Daoy (cell line): ENCODE measurements at regions not wholly inside any gene's neighbourhood (a gene's known extent, or its start where the extent isn't known, plus 50 kb on each side); places are given as distances from the start of the nearest gene placed in this dataset.

Source experiments
- DNase-seq: peaks from one replicate; pipeline ENCODE4 v3.0.0-alpha.2; 2015; ENCODE audit warnings: low read depth

GRCh38 chr12:100675432-100675831, 101.9 kb downstream of the GAS2L3 start:
- peak; percentile 76 for DNase-seq

GRCh38 chr12:100681074-100681473, 107.6 kb downstream of the GAS2L3 start:
- DNase-seq: no peak

- no peak for DNase-seq
Observed at GRCh38 chr12:100682178-100682577, 108.7 kb downstream of the GAS2L3 start.

GRCh38 chr12:100687686-100688085, 106.9 kb upstream of the ANO4 start:
- no peak for DNase-seq

- no peak for DNase-seq
Observed at GRCh38 chr12:100688451-100688864, 106.1 kb upstream of the ANO4 start.

- no peak for DNase-seq
Observed at GRCh38 chr12:100692502-100692901, 102.1 kb upstream of the ANO4 start.

GRCh38 chr12:100698518-100698917, 96.1 kb upstream of the ANO4 start:
- DNase-seq: no peak

- DNase-seq: no peak
Observed at GRCh38 chr12:100699209-100699608, 95.4 kb upstream of the ANO4 start.

GRCh38 chr12:100703337-100703736, 91.2 kb upstream of the ANO4 start:
- no peak for DNase-seq

- no peak for DNase-seq
Observed at GRCh38 chr12:100703868-100704267, 90.7 kb upstream of the ANO4 start.

GRCh38 chr12:100706033-100706432, 88.5 kb upstream of the ANO4 start:
- peak; percentile 80 for DNase-seq

- DNase-seq: no peak
Observed at GRCh38 chr12:100708591-100708990, 86.0 kb upstream of the ANO4 start.

GRCh38 chr12:100715976-100716944, 78.3 kb upstream of the ANO4 start:
- no peak for DNase-seq

GRCh38 chr12:100716945-100717732, 77.4 kb upstream of the ANO4 start:
- DNase-seq: peak; percentile 45

GRCh38 chr12:100717733-100718067, 76.9 kb upstream of the ANO4 start:
- DNase-seq: no peak

GRCh38 chr12:100718187-100718586, 76.4 kb upstream of the ANO4 start:
- DNase-seq: peak; percentile 33

GRCh38 chr12:100720016-100720654, 74.4 kb upstream of the ANO4 start:
- DNase-seq: no peak

- no peak for DNase-seq
Observed at GRCh38 chr12:100721169-100721568, 73.4 kb upstream of the ANO4 start.

- no peak for DNase-seq
Observed at GRCh38 chr12:100724071-100724470, 70.5 kb upstream of the ANO4 start.

GRCh38 chr12:100733817-100734593, 60.6 kb upstream of the ANO4 start:
- peak; percentile 33 for DNase-seq

- no peak for DNase-seq
Observed at GRCh38 chr12:100737168-100737567, 57.4 kb upstream of the ANO4 start.

- DNase-seq: no peak
Observed at GRCh38 chr12:100738086-100738485, 56.5 kb upstream of the ANO4 start.
